ENCODE measurements at regions not wholly inside any gene's neighbourhood (a gene's known extent, or its start where the extent isn't known, plus 50 kb on each side); places are given as distances from the start of the nearest gene placed in this dataset.
"Not testable (repeated sequence)": the region's sequence is repeated elsewhere in the genome, so short reads cannot be mapped to it uniquely, and the experiment has no call there.

GRCh38 chr7:113371416-113372043 is 253.2 kb upstream of the SMIM30 start:
- no peak for DNase-seq

DNA sequence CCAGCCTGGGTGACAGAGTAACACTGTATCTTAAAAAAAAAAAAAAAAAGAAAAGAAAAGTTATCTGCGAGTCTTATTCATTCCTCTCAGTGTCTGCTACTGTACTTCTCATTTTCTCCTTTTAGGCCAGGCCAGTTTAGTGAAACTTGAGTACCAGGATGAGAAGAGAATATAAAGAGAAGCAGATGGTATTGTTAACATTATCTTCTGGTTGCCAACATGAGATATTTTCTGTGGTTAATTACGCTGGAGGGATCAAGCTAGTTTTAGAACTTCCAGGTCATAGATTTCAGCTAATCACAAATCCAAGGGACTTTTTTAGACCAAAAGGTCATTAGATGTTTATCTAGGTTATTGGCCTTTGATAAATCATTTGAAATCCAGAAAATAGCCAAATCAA is 252.6 kb upstream of the SMIM30 start:
- DNase-seq, result no peak

DNA sequence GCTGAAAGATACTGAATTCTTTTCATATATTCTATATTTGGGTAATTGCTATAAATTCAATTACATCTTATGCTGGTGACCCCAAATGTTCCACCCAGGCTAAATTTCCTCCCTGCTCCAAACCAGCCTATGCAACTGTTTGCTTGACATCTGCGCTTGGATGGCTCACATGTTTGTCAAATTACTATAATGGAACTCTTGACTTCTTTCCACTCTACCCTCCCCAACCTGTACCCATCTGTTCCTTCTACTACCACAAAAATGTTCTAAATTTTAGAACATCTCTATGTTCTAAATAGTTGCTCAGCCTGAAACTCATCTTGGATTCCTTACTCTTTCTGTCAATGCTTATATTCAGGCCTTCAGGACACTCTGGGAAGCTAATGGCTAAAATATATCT is 249.9 kb upstream of the SMIM30 start:
- no peak for DNase-seq

DNA sequence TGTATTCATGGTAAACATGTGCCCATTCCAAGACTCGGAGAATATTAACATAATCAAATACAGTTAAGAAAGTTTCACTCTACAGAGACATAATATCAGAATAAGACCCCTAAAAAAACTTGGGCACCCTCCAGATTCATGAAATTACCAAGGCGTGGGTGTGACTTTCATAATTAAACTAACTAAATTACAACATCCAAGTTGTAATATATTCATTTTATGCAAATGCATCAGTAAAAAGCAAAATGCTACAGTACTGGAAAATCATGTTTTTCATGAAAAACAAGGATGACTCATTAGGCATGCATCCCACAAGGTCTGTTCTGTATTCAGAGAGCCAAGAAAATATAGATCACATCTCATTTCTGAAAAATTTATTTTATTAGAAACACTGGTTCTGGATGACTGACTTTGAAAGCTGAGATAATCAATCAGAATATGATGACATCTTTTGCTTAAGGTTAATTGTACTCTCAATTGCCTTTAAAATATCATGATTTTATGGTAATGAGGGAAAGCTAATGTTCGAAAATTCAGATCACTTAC is 248.8 kb upstream of the SMIM30 start:
- no peak for DNase-seq

- DNase-seq, result no peak
These were observed 247.8 kb upstream of the SMIM30 start for GRCh38 chr7:113366122-113366521.

- DNase-seq, result no peak
These were observed 231.0 kb upstream of the SMIM30 start for GRCh38 chr7:113349339-113349738.

- DNase-seq, result no peak
These were observed 221.3 kb upstream of the SMIM30 start for GRCh38 chr7:113339661-113340060.

DNA sequence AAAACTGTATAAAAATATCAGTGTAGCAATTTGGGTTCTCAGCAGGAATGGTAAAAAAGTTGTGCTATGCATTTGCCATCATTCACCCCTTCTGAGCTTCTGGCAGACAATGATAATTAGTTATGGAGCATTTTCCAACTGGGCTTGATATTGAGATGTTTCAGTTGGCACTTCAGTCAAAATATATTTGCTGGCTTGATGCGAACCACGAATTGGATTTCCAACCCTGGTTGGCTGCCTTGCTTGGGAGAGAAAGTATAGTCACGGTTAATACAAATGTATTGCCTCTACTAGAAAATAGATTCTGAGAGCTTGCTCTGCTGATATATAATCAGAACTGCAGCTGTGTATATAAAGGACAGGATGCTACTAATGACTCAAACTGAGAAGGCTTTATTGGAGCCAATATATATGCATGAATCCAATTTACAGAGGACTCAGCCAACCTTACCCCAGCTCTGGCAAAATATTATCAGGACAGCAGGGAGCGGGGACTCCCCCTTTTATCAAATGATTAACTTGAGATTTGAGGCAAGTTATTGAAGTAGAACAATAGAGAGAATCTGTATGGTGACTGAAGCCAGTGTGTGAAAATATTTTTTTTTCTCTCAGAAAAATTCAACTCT is 219.8 kb upstream of the SMIM30 start:
- no peak for DNase-seq

DNA sequence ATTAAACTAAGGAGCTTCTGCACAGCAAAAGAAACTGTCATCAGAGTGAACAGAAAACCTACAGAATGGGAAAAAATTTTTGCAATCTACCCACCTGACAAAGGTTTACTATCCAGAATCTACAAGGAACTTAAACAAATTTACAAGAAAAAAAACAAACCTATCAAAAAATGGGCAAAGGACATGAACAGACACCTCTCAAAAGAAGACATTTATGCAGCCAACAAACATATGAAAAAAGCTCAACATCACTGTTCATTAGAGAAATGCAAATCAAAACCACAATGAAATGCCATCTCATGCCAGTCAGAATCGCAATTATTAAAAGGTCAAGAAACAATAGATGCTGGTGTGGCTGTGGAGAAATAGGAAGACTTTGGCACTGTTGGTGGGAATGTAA is 218.5 kb upstream of the SMIM30 start:
- not testable (repeated sequence) for DNase-seq

DNA sequence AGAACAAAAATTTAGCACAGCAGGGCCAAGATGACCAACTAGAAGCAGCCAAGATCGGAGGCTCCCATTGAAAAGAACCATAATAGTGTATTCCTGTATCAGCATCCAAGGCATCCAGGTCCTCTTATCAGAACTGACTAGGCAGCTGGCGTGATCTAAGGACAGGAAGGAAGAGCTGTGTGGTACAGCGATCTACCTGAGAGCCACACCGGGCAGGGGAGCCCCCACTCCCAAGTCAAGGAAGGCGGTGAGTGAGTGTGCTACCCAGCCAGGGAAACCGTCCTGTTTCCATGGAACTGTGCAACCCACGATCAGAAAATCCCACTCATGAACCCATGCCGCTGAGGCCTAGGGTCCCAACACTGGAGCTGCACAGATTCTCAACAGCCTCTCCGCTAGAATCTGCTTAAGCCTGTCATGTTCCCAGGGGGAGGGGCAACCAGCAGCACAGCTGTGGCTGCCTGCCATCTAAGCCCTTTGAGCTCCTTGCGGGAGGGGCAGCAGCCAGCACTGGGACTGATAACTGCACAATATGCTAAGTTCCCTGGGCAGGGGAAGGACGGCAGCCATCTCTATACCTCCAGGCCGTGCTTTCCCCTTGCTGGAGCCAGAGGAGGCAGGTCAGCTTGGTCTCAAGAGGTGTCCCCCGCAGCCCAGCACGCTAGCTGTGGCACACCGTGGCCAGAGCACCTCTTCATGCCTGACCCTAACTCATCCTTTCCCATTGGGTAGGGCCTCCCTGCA is 213.0 kb upstream of the SMIM30 start:
- DNase-seq, result no peak

DNA sequence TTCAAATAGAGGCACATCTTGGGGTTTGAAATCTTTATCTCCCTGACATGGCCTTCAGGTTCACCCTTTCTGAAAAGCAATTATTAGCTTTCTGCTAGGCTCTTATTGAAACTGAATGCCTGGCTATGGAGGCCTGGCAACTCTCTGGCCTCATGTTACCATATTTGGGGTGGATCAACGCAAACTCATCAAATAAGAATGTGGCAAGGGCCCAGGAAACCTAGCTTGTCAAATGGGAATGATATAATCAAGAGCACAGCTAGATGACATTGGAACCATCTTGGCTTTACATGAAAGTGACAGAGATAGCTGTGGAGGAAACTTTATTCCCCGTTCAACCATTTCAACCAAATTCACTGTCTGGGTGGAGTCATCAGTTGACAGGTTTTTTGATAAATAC is 202.8 kb upstream of the SMIM30 start:
- no peak for DNase-seq

DNA sequence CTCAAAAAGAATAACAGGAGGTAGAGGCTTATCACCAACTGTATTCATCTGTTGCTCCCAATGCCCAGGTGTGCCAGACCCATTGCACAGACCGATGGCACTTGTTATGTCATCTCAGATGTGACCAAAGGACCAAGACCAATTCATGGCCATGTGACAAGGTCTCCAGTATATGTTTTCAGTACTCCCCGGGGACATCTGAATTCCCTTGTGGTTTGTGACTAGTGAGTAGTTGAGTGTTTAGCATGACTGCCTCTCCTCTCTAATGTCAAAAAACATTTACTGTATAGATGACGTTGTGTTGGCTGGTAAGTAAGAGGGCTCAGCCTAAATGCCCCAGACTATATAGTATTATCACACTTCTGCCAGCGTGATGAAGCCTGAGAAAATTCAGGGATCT is 202.1 kb upstream of the SMIM30 start:
- no peak for DNase-seq

DNA sequence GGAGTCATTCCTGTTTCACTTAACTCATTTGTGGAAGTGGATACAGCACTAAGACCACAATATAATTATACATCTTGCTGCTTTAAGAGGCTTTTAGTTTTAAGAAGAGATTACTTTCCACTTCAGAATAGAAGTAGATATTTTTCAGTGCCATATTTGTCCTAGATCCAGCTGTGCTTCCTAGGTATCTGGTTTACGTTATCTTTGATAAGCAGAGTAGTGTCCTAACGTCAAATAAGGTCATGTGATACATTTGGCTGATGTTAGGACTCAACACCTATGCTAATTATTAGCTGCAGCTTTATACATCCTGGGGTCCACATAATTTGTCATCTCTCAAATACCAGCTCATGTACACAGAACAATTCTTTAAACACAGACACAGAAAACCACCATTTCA is 196.2 kb upstream of the SMIM30 start:
- DNase-seq, result no peak

- DNase-seq, result no peak
These were observed 190.0 kb upstream of the SMIM30 start for GRCh38 chr7:113308399-113308798.

GRCh38 chr7:113307147-113307546 is 188.8 kb upstream of the SMIM30 start:
- no peak for DNase-seq

- DNase-seq, result no peak
These were observed 187.9 kb upstream of the SMIM30 start for GRCh38 chr7:113306302-113306701.

- DNase-seq, result no peak
These were observed 185.8 kb upstream of the SMIM30 start for GRCh38 chr7:113304104-113304503.

DNA sequence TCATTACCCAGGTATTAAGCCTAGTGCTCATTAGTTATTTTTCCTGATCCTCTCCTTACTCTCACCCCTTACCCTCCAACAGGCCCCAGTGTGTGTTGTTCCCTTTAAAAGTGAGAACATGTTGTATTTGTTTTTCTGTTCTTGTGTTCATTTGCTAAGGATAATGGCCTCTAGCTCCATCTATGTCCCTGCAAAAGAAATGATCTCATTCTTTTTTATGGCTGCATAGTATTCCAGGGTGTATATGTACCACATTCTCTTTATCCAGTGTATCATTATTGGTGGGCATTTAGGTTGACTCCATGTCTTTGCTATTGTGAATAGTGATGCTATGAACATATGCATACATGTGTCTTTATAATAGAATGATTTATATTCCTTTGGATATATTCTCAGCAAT is 185.0 kb upstream of the SMIM30 start:
- not testable (repeated sequence) for DNase-seq

DNA sequence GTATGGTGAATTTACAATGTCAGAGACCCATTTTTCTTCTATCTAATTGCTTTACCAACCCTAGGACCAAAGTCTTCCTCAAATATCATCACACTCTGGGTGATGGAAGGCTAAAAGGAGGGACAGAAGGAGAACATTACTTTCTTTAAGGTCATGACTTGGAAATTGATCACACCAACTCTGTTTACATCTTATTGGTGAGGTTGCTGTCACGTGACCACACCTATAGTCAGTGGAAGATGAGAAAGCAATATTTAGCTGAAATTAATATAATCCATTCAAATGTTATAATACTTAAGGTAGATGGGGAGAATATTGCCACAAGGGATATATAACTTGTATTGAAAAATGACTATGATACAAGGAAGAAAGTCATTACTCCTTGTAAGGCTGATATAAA is 183.6 kb upstream of the SMIM30 start:
- no peak for DNase-seq

DNA sequence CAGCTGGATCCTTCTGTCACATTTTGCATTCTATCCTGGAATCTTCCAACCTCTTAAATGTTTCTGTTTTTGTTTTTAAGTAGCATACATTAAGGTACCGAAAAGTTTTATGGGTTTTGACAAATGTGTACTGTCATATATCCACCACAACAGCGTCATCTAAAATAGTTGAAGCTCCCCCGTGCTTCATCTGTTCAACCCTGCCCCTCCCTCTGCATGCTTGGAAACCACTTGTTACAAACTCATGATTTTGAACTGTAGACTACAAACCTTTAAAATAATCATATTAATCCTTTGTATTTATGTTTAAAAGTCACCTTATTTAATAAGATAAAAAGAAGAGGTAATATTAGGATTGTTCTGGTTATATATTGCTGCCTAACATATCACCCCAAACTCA is 182.8 kb upstream of the SMIM30 start:
- no peak for DNase-seq

DNA sequence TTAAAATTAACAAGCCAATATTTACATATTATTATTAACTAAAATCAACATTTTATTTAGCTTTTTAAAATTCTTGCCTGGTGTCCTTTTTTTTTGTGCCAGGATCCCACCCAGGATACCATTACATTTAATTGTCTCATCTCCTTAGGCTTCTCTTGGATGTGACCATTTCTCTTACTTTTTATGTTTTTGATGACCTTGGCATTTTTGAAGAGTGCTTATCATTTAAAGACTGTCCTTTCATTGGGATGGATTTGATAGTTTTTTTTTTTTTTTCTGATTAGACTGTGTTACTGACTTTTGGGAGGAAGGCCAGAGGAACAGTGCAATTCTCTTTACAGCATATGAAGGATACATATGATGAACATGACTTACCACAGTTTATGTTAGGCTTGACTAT is 181.4 kb upstream of the SMIM30 start:
- no peak for DNase-seq

- DNase-seq, result no peak
These were observed 180.1 kb upstream of the SMIM30 start for GRCh38 chr7:113298501-113298900.

GRCh38 chr7:113294750-113295149 is 176.4 kb upstream of the SMIM30 start:
- no peak for DNase-seq

GRCh38 chr7:113292105-113292504 is 173.8 kb upstream of the SMIM30 start:
- DNase-seq, result no peak
